Hypothalamus (tissue), 51 donors: ENCODE measurements at regions not wholly inside any gene's neighbourhood (a gene's known extent, or its start where the extent isn't known, plus 50 kb on each side); places are given as distances from the start of the nearest gene placed in this dataset.

ENCODE experiments used
- DNase-seq, 51 donors: peaks; one replicate each; lab custom pipeline; 2025; lab: John Stamatoyannopoulos, UW

DNA sequence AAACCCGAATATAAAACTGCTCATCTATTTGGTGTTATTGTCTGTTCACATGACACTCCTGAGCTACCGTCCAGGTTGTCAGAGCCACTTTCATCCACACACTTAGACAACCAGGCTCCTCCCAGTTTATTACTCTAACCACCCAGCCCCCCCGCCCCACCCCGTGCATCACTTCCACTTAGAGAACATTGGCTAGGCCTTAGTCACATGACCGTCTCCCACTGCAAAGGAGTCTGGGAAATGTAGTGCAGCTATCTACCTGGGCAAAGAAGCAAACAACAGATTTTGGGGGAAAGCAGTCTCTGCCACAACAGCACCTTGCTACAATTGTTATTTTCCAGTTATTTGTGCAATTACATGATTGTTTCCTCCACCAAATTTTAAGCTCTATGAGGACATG is 57.6 kb upstream of the RBPJ start:
- DNase-seq = no peak

DNA sequence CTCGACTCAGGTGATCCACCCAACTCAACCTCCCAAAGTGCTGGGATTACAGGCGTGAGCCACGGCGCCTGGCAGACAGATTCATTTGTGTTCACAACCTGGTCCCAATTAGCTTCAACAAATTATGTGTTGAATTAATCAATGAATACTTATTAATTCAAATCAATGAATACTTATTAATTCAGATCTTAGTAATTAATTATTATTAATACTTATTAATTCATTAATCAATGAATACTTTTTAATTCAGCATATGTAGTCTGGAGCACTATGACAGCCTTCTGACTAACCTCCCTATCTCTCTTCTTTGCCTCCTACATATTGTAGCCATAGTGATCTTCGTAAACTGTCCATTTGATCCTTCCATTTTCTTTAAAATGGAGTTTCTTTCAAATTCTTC is 56.7 kb upstream of the RBPJ start:
- no peak for DNase-seq

DNA sequence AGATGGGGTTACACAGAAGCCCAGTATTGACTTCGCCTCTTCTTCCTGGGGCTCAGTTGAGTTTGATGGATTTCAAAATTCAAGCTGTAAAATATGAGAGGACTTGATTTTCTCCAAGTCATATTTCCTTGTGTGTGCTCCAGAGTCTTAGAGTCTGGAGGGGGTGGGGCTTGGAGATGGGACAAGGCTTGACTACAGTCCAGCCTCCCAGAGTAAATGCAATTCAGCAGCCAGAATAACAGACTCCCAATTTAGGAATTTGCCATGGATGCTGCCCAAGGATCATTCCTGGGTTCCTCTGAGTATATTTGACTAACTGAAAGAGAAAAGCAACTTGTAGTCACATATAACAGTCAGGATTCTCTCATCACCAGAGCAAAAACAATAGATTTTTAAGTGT is 53.7 kb upstream of the RBPJ start:
- no peak for DNase-seq

DNA sequence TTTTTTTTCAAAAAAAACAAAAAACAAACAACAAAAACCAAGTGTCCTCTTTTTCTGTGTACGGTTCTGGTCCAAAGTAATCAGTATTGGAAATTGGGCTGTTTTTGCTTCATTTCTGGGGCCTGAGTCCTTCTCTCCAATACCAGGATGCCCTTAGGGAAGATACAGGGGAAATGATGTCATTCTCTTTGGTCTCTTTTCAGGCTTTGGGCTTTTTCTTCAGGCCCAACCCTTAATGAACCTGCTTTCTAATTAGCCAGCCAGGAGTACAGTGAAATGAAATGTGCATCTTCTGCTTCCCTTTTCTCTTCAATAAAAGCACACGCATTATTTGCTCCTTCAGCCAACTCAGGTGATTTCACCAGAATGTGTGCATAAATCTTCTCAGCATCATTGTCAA is 52.6 kb upstream of the RBPJ start:
- no peak for DNase-seq

DNA sequence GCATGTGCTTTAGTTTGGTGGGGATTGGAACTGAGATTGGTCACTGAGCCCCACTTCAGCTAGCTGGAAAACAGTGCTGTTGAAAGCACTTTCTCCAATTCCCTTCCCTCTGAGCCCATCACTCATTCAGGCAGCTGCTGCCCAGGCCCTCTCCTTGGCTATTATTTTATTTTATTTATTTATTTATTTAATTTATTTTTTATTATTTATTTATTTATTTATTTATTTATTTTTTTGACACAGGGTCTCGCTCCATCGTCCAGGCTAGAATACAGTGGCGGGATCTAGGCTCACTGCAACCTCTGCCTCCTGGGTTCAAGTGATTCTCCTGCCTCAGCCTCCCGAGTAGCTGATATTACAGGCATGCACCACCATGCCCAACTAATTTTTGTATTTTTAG is 51.8 kb upstream of the RBPJ start:
- DNase-seq = no peak
